VCaP (cell line): ENCODE measurements at regions not wholly inside any gene's neighbourhood (a gene's known extent, or its start where the extent isn't known, plus 50 kb on each side); places are given as distances from the start of the nearest gene placed in this dataset.

ENCODE experiments used
- H3K27ac ChIP-seq: fragments of 450-650 bp; 2 replicates; pipeline ENCODE4 v1.5.1; 2017
- TF ChIP-seq, protein P1 (sequence below): fragments of 450-650 bp; conservative IDR thresholded peaks from 2 replicates; pipeline ENCODE4 v1.5.1; 2017; ENCODE audit warnings: mild to moderate bottlenecking, moderate library complexity

DNA sequence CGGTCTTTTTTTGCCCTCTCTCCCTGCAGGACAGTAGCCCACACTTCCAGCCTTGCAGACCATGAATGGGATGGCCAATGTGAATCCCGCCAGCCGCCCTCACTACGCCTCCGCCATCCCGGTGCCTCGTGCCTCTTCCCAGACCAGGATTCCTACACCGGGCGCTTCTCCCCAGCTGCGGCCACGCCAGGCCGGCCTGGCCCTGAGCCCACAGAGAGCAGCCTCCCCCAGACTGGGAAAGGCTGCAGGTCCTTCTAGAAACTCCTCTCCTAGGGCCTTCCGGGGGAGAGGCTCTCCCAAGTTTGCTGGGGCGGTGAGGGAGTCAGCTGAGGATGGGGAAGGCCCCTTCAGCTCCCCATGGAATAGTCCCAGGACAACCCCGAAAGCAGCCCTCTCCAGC is 83.9 kb downstream of the NAV1 start:
- TF ChIP-seq, protein P1, sequence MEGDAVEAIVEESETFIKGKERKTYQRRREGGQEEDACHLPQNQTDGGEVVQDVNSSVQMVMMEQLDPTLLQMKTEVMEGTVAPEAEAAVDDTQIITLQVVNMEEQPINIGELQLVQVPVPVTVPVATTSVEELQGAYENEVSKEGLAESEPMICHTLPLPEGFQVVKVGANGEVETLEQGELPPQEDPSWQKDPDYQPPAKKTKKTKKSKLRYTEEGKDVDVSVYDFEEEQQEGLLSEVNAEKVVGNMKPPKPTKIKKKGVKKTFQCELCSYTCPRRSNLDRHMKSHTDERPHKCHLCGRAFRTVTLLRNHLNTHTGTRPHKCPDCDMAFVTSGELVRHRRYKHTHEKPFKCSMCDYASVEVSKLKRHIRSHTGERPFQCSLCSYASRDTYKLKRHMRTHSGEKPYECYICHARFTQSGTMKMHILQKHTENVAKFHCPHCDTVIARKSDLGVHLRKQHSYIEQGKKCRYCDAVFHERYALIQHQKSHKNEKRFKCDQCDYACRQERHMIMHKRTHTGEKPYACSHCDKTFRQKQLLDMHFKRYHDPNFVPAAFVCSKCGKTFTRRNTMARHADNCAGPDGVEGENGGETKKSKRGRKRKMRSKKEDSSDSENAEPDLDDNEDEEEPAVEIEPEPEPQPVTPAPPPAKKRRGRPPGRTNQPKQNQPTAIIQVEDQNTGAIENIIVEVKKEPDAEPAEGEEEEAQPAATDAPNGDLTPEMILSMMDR: no peak
- no peak overlapping the region for H3K27ac ChIP-seq

DNA sequence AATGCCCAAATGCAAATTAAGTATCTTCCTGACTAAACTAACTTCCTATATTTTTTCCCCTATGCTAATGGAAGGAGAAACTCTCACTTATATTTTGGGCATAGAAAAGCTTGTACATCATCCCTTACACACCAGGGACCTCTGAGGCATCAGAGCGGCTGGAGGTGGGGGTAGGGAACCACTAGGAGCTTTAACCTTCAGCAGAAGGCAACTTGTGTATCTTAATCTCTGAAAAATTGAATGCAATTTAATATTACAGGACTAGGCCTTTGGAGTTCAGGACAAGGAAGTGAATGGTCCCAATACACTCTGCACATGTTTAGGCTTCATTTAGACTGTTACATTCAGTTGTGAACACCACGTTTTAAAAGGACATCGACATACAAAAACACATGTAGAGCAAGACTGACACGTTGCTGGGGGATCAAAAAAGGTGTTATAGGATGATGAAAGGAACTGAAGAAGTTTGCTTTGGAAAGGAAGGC is 85.9 kb downstream of the NAV1 start:
- H3K27ac ChIP-seq: no peak overlapping the region
- TF ChIP-seq, protein P1: no peak

DNA sequence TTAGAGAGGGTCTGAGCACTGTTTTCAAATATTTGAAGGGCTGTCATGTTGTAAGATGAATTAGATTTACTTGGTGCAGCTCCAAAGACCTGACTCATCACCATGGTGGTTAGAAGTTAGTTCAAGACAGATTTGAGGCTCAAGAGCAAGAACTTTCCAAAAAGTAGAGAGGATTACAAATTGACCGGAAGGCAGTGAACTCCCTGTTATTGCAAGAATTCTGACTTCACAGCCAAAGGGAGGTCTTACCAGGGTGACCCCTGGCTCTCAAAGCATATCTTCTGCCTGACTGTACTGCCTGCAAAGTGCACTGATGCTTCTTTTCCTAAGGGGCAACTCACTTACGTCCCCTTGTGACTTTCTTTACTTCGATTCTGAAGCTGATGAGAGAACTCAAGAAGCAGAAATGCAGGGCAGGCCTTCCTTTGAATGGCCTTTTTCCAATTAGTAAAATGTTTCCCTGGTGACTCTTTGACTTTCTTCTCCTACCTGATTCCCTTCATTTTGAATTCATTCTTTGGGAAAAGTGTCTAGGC is 86.4 kb downstream of the NAV1 start:
- H3K27ac ChIP-seq: no peak overlapping the region

DNA sequence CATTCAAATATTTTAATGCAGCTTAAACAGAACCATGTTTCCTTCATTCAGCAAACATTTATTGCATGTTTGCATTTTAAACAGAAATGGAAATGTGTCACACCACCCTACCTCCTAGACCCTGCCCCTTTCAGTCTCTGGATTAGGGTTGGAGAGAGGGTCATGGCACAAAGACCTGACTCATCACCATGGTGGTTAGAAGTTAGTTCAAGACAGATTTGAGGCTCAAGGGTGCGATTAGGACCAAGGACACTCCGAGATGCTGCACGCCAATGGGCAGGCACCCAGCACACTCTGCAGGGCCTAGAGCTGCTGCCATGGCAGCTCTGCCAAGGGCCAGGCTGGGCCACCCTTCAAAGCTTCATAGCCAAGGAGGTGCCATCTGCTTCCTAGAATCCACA is 86.9 kb downstream of the NAV1 start:
- TF ChIP-seq, protein P1: no peak
- H3K27ac ChIP-seq: no peak overlapping the region

More for the DNA sequence above, 86.4 kb downstream of the NAV1 start:
- TF ChIP-seq, protein P1: no peak

DNA sequence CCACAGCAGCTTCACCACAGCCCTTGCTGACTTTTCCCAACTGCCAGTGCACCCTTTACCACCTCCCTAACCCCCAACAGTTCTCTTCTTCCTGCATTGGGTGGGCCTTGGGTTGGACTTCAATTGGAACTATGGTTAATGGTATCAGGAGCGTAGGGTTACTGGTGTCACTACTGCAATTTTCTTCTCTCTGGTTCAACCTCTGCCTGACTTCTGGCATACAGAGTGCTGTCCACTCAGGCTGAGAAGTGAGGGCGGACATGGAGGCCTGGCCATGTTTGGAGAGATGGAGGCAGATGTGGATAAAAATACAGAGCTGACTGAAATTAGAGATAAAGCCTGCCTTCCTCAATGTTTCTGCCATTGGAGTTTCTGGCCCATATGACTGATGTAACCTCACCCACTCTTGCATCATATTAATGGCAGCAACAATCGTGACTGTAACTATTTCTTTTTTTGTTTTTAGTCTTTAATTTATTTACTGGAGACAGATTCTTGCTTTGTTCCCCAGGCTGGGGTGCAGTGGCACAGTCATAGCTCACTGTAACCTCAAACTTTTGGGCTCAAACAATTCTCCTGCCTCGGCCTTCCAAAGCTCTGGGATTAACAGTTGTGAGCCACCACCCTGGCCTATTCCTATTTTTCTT is 87.8 kb downstream of the NAV1 start:
- no peak overlapping the region for H3K27ac ChIP-seq
- TF ChIP-seq, protein P1: no peak

DNA sequence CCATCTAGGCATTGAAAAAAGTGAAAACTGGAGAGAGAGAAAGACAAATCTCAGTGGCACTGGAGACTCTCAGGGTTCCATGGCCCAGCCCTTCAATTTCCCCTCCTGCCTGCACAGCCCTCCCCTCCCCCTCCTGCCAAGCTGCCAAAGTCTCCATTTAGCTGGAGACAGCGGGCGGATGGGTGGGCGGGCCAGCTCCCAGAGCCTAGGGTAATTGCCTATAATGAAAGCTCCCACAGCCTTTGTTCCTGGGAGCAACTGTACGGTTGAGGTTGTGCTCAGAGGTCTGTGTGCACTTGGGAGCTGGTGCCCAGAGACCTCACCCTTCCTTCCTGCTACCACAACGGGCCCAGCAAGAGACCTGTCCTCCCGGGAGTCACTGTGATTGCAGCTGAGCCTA is 89.6 kb downstream of the NAV1 start:
- H3K27ac ChIP-seq: no peak overlapping the region
- TF ChIP-seq, protein P1: no peak

DNA sequence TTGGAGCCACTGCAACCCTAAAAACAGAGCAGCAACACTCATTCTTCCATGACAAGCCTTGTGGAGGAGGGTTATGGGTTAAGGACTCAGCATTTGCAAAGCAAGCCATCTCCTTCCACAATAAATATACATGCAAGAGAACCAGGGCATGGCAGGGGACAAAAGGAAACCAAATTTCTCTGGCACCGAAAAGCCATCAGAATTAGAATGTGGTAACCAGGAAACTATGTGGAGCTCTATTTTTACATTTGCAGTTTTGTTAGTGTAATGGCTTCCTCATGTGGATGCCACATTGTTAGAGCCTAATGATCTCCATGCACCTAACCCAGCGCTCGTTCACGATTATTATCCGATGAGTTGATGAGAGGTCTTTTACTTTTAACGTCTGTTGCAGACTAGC is 91.7 kb downstream of the NAV1 start:
- TF ChIP-seq, protein P1: no peak
- H3K27ac ChIP-seq: no peak overlapping the region
